ENCODE measurements at regions not wholly inside any gene's neighbourhood (a gene's known extent, or its start where the extent isn't known, plus 50 kb on each side); places are given as distances from the start of the nearest gene placed in this dataset.

- Histone ChIP-seq H3K27ac (no peak overlapping the region), H3K9me3 (no peaks in the 10 kb centered on the region), H3K27me3 (no peaks in the 10 kb centered on the region), H3K4me3 (no peak overlapping the region), H3K36me3 (no peaks in the 10 kb centered on the region), H3K4me1 (no peaks in the 10 kb centered on the region)
- no peak for TF ChIP-seq CTCF (IDR thresholded peaks at IDR 0.05)
- no peak for TF ChIP-seq POLR2A (IDR thresholded peaks at IDR 0.05)
- TF ChIP-seq POLR2AphosphoS5 (IDR thresholded peaks at IDR 0.05; ENCODE audit: insufficient read depth in 1 of 2, low read depth in 1 of 2), result no peak
- intact Hi-C loops (cut with DNase I), result no loop called here
- no peak for DNase-seq (ENCODE audit: extremely low spot score in 2 of 2)
Measured at GRCh38 chr1:177825276-177825901, 144.5 kb downstream of the SEC16B start.

- TF ChIP-seq POLR2AphosphoS5 (IDR thresholded peaks at IDR 0.05; ENCODE audit: insufficient read depth in 1 of 2, low read depth in 1 of 2), result no peak
- H3K4me3 ChIP-seq, result no peak overlapping the region
- H3K27me3 ChIP-seq, result no peaks in the 10 kb centered on the region
- no peaks in the 10 kb centered on the region for H3K36me3 ChIP-seq
- H3K27ac ChIP-seq, result no peak overlapping the region
- H3K9me3 ChIP-seq, result no peaks in the 10 kb centered on the region
- no peaks in the 10 kb centered on the region for H3K4me1 ChIP-seq
- intact Hi-C loops (cut with DNase I), result no loop called here
- no peak for DNase-seq (ENCODE audit: extremely low spot score in 2 of 2)
Measured at GRCh38 chr1:177824508-177824982, 145.3 kb downstream of the SEC16B start.

GRCh38 chr1:177820213-177820612 lies 149.6 kb downstream of the SEC16B start:
- H3K4me1 ChIP-seq, result no peaks in the 10 kb centered on the region
- intact Hi-C loops (cut with DNase I), result no loop called here
- no peaks in the 10 kb centered on the region for H3K27me3 ChIP-seq
- H3K9me3 ChIP-seq, result no peaks in the 10 kb centered on the region
- H3K27ac ChIP-seq, result no peak overlapping the region
- DNase-seq (ENCODE audit: extremely low spot score in 2 of 2), result no peak
- TF ChIP-seq POLR2A (IDR thresholded peaks at IDR 0.05), result no peak
- no peak for TF ChIP-seq CTCF (IDR thresholded peaks at IDR 0.05)
- no peak for TF ChIP-seq POLR2AphosphoS5 (IDR thresholded peaks at IDR 0.05; ENCODE audit: insufficient read depth in 1 of 2, low read depth in 1 of 2)
- H3K36me3 ChIP-seq, result no peaks in the 10 kb centered on the region
- no peak overlapping the region for H3K4me3 ChIP-seq

GRCh38 chr1:177817937-177818875 lies 151.7 kb downstream of the SEC16B start:
- H3K27me3 ChIP-seq, result no peaks in the 10 kb centered on the region
- intact Hi-C loops (cut with DNase I), result no loop called here
- no peaks in the 10 kb centered on the region for H3K4me1 ChIP-seq
- DNase-seq (ENCODE audit: extremely low spot score in 2 of 2), result no peak
- no peak overlapping the region for H3K4me3 ChIP-seq
- no peaks in the 10 kb centered on the region for H3K36me3 ChIP-seq
- TF ChIP-seq CTCF (IDR thresholded peaks at IDR 0.05), result no peak
- no peak for TF ChIP-seq POLR2A (IDR thresholded peaks at IDR 0.05)
- no peak for TF ChIP-seq POLR2AphosphoS5 (IDR thresholded peaks at IDR 0.05; ENCODE audit: insufficient read depth in 1 of 2, low read depth in 1 of 2)
- no peak overlapping the region for H3K27ac ChIP-seq
- H3K9me3 ChIP-seq, result no peaks in the 10 kb centered on the region

GRCh38 chr1:177812650-177813049 lies 157.2 kb downstream of the SEC16B start:
- Histone ChIP-seq H3K27me3 (no peaks in the 10 kb centered on the region), H3K36me3 (no peaks in the 10 kb centered on the region), H3K4me3 (no peak overlapping the region), H3K27ac (no peak overlapping the region), H3K4me1 (no peaks in the 10 kb centered on the region), H3K9me3 (no peaks in the 10 kb centered on the region)
- TF ChIP-seq POLR2A (IDR thresholded peaks at IDR 0.05) (no peak), POLR2AphosphoS5 (IDR thresholded peaks at IDR 0.05; ENCODE audit: insufficient read depth in 1 of 2, low read depth in 1 of 2) (no peak), CTCF (IDR thresholded peaks at IDR 0.05) (no peak)
- DNase-seq (ENCODE audit: extremely low spot score in 2 of 2), result no peak
- intact Hi-C loops (cut with DNase I), result no loop called here
